ENCODE measurements at regions not wholly inside any gene's neighbourhood (a gene's known extent, or its start where the extent isn't known, plus 50 kb on each side); places are given as distances from the start of the nearest gene placed in this dataset.

- no peak for DNase-seq
Observed at GRCh38 chr6:91433660-91434534, 847.0 kb upstream of the MAP3K7 start.

GRCh38 chr6:91428953-91429560, 842.2 kb upstream of the MAP3K7 start:
- DNase-seq, result no peak

- no peak for DNase-seq
Observed at GRCh38 chr6:91428296-91428695, 841.4 kb upstream of the MAP3K7 start.

GRCh38 chr6:91420243-91420642, 833.4 kb upstream of the MAP3K7 start:
- DNase-seq, result no peak

GRCh38 chr6:91415031-91415605, 828.2 kb upstream of the MAP3K7 start:
- DNase-seq, result no peak

- DNase-seq, result no peak
Observed at GRCh38 chr6:91412532-91412931, 825.7 kb upstream of the MAP3K7 start.

GRCh38 chr6:91407706-91408105, 820.8 kb upstream of the MAP3K7 start:
- DNase-seq, result no peak

GRCh38 chr6:91392951-91393350, 806.1 kb upstream of the MAP3K7 start:
- DNase-seq, result no peak

GRCh38 chr6:91387290-91388059, 800.6 kb upstream of the MAP3K7 start:
- no peak for DNase-seq

GRCh38 chr6:91386204-91386603, 799.3 kb upstream of the MAP3K7 start:
- DNase-seq, result no peak

- no peak for DNase-seq
Observed at GRCh38 chr6:91383207-91383606, 796.3 kb upstream of the MAP3K7 start.

- peak; percentile 95 for DNase-seq
Observed at GRCh38 chr6:91376686-91377085, 789.8 kb upstream of the MAP3K7 start.

- DNase-seq, result no peak
Observed at GRCh38 chr6:91366781-91367180, 779.9 kb upstream of the MAP3K7 start.

- no peak for DNase-seq
Observed at GRCh38 chr6:91358986-91359385, 772.1 kb upstream of the MAP3K7 start.

- no peak for DNase-seq
Observed at GRCh38 chr6:91352878-91353277, 766.0 kb upstream of the MAP3K7 start.

- DNase-seq, result no peak
Observed at GRCh38 chr6:91352321-91352720, 765.4 kb upstream of the MAP3K7 start.

GRCh38 chr6:91350146-91350908, 763.5 kb upstream of the MAP3K7 start:
- no peak for DNase-seq

GRCh38 chr6:91341473-91341872, 754.6 kb upstream of the MAP3K7 start:
- no peak for DNase-seq

GRCh38 chr6:91340896-91341395, 754.1 kb upstream of the MAP3K7 start:
- no peak for DNase-seq

GRCh38 chr6:91337967-91338366, 751.1 kb upstream of the MAP3K7 start:
- no peak for DNase-seq

GRCh38 chr6:91330896-91331295, 744.0 kb upstream of the MAP3K7 start:
- DNase-seq, result no peak

GRCh38 chr6:91328241-91328640, 741.4 kb upstream of the MAP3K7 start:
- peak; percentile 92 for DNase-seq

All from NCI-H146 (cell line).